ENCODE measurements at regions not wholly inside any gene's neighbourhood (a gene's known extent, or its start where the extent isn't known, plus 50 kb on each side); places are given as distances from the start of the nearest gene placed in this dataset.

DNA sequence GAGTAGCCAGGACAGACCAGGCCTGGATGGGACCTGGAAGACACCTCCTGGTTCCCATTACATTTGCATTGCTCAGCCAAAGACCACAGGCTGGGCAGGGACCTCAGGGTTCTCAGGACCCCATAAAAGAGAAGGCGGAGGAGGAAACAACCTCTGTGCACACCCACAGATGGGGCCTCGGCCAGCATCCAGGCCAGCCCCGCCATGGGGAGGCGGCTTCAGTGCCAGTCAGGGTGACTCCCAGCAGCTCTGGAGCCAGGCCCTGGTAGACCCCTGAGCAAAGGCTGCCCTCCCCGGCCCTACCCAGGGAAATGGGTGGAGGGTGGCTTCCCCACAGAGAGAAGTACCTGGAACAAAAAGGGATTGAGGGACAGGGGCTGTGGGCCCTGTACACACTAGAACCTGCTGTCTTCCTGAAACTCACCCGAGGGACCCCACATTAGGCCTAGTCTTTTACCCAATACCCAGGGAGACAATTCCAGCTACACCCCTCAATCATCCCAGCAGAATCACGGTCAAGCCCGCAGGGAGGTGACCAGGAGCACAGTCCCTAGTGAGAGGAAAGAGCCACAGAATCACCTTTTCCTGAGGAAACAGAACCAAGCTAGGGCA, 64.5 kb downstream of the PSMG1 start:
- TF ChIP-seq, protein P1, sequence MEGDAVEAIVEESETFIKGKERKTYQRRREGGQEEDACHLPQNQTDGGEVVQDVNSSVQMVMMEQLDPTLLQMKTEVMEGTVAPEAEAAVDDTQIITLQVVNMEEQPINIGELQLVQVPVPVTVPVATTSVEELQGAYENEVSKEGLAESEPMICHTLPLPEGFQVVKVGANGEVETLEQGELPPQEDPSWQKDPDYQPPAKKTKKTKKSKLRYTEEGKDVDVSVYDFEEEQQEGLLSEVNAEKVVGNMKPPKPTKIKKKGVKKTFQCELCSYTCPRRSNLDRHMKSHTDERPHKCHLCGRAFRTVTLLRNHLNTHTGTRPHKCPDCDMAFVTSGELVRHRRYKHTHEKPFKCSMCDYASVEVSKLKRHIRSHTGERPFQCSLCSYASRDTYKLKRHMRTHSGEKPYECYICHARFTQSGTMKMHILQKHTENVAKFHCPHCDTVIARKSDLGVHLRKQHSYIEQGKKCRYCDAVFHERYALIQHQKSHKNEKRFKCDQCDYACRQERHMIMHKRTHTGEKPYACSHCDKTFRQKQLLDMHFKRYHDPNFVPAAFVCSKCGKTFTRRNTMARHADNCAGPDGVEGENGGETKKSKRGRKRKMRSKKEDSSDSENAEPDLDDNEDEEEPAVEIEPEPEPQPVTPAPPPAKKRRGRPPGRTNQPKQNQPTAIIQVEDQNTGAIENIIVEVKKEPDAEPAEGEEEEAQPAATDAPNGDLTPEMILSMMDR (IDR thresholded peaks at IDR 0.05; ENCODE audit: insufficient read depth, low read depth, low read length) = no peak
- DNase-seq (ENCODE audit: low read depth) = no peak
- ChIA-PET CTCF (interaction anchor here (1.0 to 1.5 kb wide), 3 partner anchors 7 to 384 kb away, joined by 3 read pairs; no protein-coding TSS in a partner anchor), POLR2A (no interaction called here)
- Histone ChIP-seq H3K27me3 (ENCODE audit: control insufficient read depth, insufficient read depth, low read length) (no peaks in the 10 kb centered on the region; the same call in 1 of the 2 replicates), H3K36me3 (ENCODE audit: control insufficient read depth, insufficient read depth, low read length) (no peaks in the 10 kb centered on the region), H3K4me3 (ENCODE audit: low read depth, low read length) (no peak overlapping the region)

DNA sequence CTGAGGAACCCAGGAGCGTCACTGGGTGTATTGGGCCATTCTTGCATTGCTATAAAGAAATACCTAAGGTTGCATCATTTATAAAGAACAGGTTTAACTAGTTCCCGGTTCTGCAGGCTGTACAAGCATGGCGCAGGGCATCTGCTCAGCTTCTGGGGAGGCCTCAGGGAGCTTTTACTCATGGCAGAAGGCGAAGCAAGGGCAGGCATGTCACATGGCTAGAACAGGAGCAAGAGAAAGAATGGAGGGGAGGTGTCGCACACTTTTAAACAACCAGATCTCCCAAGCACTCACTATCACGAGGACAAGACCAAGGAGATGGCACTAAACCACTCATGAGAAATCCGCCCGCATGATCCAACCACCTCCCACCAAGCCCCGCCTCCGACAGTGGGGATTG, 65.2 kb downstream of the PSMG1 start:
- DNase-seq (ENCODE audit: low read depth) = no peak
- no peak overlapping the region for H3K4me3 ChIP-seq (ENCODE audit: low read depth, low read length)
- H3K27me3 ChIP-seq (ENCODE audit: control insufficient read depth, insufficient read depth, low read length) = no peaks in the 10 kb centered on the region; the same call in 1 of the 2 replicates
- H3K36me3 ChIP-seq (ENCODE audit: control insufficient read depth, insufficient read depth, low read length) = no peaks in the 10 kb centered on the region
- CTCF ChIA-PET = interaction anchor here (1.0 to 1.5 kb wide), 3 partner anchors 8 to 384 kb away, joined by 3 read pairs; no protein-coding TSS in a partner anchor
- TF ChIP-seq, protein P1 (IDR thresholded peaks at IDR 0.05; ENCODE audit: insufficient read depth, low read depth, low read length) = no peak
- POLR2A ChIA-PET = no interaction called here

DNA sequence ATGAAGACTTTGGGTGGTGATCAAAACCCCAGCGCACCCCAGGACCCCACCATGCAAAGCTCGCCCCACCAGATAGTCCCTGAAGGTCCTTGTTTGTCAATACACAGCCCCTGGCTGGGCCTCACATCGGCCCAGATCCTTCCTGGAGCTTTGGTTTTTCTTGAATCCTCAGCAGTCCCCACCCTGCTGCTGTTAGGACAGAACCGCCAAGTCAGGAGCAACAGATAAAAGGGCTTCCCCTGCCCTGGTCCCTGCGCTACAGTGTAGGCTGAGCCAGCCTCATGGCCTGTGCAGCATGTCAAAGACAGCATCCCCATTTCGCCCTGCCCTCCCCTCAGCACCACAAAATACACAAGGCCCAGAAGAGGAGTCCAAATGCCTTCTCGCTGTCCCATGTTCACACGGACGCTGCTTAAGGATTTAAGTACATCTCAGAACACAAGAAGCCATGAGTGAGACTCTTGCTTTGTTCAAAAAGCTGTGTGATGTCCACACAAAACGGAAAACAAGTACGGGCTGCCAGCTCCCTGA, 65.7 kb downstream of the PSMG1 start:
- Histone ChIP-seq H3K27me3 (ENCODE audit: control insufficient read depth, insufficient read depth, low read length) (no peaks in the 10 kb centered on the region; the same call in 1 of the 2 replicates), H3K36me3 (ENCODE audit: control insufficient read depth, insufficient read depth, low read length) (no peaks in the 10 kb centered on the region), H3K4me3 (ENCODE audit: low read depth, low read length) (no peak overlapping the region)
- TF ChIP-seq, protein P1 (IDR thresholded peaks at IDR 0.05; ENCODE audit: insufficient read depth, low read depth, low read length) = no peak
- CTCF ChIA-PET = interaction anchor here (1.0 to 1.4 kb wide), 3 partner anchors 8 to 383 kb away, joined by 3 read pairs; no protein-coding TSS in a partner anchor
- POLR2A ChIA-PET = no interaction called here
- DNase-seq (ENCODE audit: low read depth) = no peak

DNA sequence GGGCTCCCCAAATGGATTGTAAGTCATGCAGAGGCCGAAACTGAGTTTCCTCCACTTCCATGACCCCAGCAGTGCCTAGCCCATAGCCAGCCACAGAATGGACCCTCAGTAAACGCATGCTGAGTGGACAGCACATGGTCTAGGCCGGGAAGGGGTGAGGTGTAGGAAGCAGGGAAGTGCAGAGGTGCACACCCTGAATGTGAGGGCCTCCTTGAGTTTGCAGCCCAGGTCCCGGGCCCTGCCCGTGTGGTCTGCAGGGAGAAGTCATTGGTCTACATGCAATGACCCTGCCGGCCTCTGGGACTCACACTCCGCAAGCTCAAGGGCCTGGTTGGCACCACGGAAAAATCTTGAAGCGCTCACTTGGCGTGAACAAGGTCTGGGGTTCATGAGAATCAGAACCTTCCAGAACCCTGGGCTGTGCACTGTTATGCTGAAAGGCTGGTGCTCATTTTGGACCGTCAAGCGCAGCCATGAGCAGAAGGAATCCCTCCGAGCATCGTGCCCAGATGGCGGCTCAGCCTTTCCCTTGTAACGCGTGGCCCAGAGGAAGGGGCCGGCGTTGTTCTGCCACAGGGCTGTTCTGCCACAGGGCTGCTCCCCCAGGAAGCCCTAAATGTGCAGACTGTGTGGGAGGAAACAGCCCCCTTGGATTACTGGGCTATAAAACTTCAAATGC, 66.4 kb downstream of the PSMG1 start:
- TF ChIP-seq, protein P1 (IDR thresholded peaks at IDR 0.05; ENCODE audit: insufficient read depth, low read depth, low read length) = no peak
- H3K27me3 ChIP-seq (ENCODE audit: control insufficient read depth, insufficient read depth, low read length) = no peaks in the 10 kb centered on the region; the same call in 1 of the 2 replicates
- ChIA-PET POLR2A (no interaction called here), CTCF (interaction anchor here (1.0 kb wide), 1 partner anchor 361 kb away, joined by 3 read pairs; no protein-coding TSS in a partner anchor)
- H3K4me3 ChIP-seq (ENCODE audit: low read depth, low read length) = no peak overlapping the region
- H3K36me3 ChIP-seq (ENCODE audit: control insufficient read depth, insufficient read depth, low read length) = no peaks in the 10 kb centered on the region
- no peak for DNase-seq (ENCODE audit: low read depth)

DNA sequence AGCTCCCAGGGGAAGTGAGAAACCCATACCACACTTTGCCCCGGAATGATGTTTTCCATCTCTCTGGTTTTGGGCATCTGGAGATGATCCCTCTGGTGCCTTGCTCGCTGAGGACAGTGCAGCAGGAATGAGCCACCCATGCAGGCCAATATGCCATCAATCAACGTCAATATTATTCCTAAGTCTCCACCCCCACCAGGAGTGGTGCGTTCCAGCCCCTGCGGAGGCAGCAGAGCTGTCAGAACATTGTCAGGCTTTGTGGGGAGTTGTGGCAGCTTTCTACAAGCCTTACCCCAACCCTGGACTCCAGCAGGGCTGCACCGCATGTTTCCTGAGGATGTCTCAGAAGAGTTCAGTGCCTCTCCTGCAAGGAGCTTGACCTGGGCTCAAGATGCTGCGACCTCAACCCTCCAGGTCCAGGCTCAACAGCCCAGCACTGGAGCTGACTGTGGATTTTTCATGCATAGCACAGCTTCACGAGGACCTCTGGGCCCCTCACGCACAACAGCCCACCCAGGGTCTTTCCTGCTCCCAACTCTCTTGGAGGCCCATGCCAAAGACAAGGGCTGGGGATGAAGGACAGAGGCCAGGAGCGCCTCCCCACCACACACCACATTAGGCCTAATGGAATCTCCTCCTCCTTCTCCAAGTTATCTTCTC, 67.5 kb downstream of the PSMG1 start:
- POLR2A ChIA-PET = no interaction called here
- TF ChIP-seq, protein P1 (IDR thresholded peaks at IDR 0.05; ENCODE audit: insufficient read depth, low read depth, low read length) = no peak

More for the DNA sequence above, 67.5 kb downstream of the PSMG1 start:
- no peaks in the 10 kb centered on the region for H3K36me3 ChIP-seq (ENCODE audit: control insufficient read depth, insufficient read depth, low read length)
- no peak for DNase-seq (ENCODE audit: low read depth)
- H3K27me3 ChIP-seq (ENCODE audit: control insufficient read depth, insufficient read depth, low read length) = no peaks in the 10 kb centered on the region; the same call in 1 of the 2 replicates
- H3K4me3 ChIP-seq (ENCODE audit: low read depth, low read length) = no peak overlapping the region
- CTCF ChIA-PET = interaction anchor here (1.2 to 1.7 kb wide), 4 partner anchors 10 to 112 kb away, joined by 3 to 7 read pairs (median 4); no protein-coding TSS in a partner anchor
